PC-9 (cell line): ENCODE measurements at regions not wholly inside any gene's neighbourhood (a gene's known extent, or its start where the extent isn't known, plus 50 kb on each side); places are given as distances from the start of the nearest gene placed in this dataset.

ENCODE experiments used
- BruUV-seq: library from RNA; stranded (reverse); fragments of 400-500 nt; replicated peaks from 2 replicates; lab custom pipeline; 2021; lab: Mats Ljungman, UMichigan
- CTCF ChIA-PET: fragments of 300-600 bp; sonication (Branson Sonifier 250); formaldehyde crosslinking; loops from one replicate; lab custom pipeline; 2022; ENCODE audit warnings: antibody characterized with exemption; lab: Charles Lee
- POLR2A ChIA-PET: fragments of 300-600 bp; sonication (Branson Sonifier 250); formaldehyde crosslinking; loops from one replicate; lab custom pipeline; 2022; ENCODE audit warnings: antibody characterized with exemption; ENCODE audit not compliant: unreplicated experiment; lab: Charles Lee
- DNase-seq, 2 experiments: peaks; one replicate each; pipeline versions ENCODE4 v3.0.0 to v3.0.0-alpha.2; 2015 to 2022; ENCODE audit warnings: mixed read lengths in 1 of 2
- H2AFZ ChIP-seq: fragments of 200-600 bp; sonication (generic); 2 replicates; pipeline ENCODE4 v1.8.1; 2017; ENCODE audit warnings: antibody characterized with exemption
- H3F3A ChIP-seq: fragments of 200-600 bp; sonication (generic); 2 replicates; pipeline ENCODE4 v1.8.1; 2017; ENCODE audit warnings: antibody characterized with exemption, mild to moderate bottlenecking, low read depth; ENCODE audit not compliant: insufficient read depth
- H3K27ac ChIP-seq: fragments of 200-600 bp; sonication (generic); 2 replicates; pipeline ENCODE4 v1.6.1; 2016; ENCODE audit warnings: mixed run types
- H3K27me3 ChIP-seq: fragments of 200-600 bp; sonication (generic); 2 replicates; pipeline ENCODE4 v1.6.1; 2016; ENCODE audit warnings: low read depth, mixed run types; ENCODE audit not compliant: insufficient read depth
- H3K36me3 ChIP-seq: fragments of 200-600 bp; sonication (generic); 2 replicates; pipeline ENCODE4 v1.6.1; 2016; ENCODE audit warnings: low read depth, mixed run types
- H3K4me1 ChIP-seq: fragments of 200-600 bp; sonication (generic); replicated peaks from 2 replicates; pipeline ENCODE4 v1.6.1; 2016; ENCODE audit warnings: mixed run types; ENCODE audit not compliant: insufficient read depth
- H3K4me2 ChIP-seq: fragments of 200-600 bp; sonication (generic); 2 replicates; pipeline ENCODE4 v1.6.1; 2017; ENCODE audit warnings: mixed run types
- H3K4me3 ChIP-seq: fragments of 200-600 bp; sonication (generic); 2 replicates; pipeline ENCODE4 v1.6.1; 2016; ENCODE audit warnings: mixed run types
- H3K79me2 ChIP-seq: fragments of 200-600 bp; sonication (generic); 2 replicates; pipeline ENCODE4 v1.6.1; 2017; ENCODE audit warnings: low read depth, mixed run types
- H3K9me2 ChIP-seq: fragments of 200-600 bp; sonication (generic); 2 replicates; pipeline ENCODE4 v1.8.1; 2017; ENCODE audit warnings: mild to moderate bottlenecking; ENCODE audit not compliant: insufficient read depth
- H3K9me3 ChIP-seq: fragments of 200-600 bp; sonication (generic); 2 replicates; pipeline ENCODE4 v1.8.1; 2016; ENCODE audit warnings: low read depth; ENCODE audit not compliant: insufficient read depth
- H4K20me1 ChIP-seq: fragments of 200-600 bp; sonication (generic); 2 replicates; pipeline ENCODE4 v1.8.1; 2017; ENCODE audit not compliant: insufficient read depth
- EZH2 ChIP-seq: fragments of 200-600 bp; sonication (generic); IDR thresholded peaks from 2 replicates; pipeline ENCODE4 v1.8.0; 2017; ENCODE audit warnings: antibody characterized with exemption, low read depth
- intact Hi-C: fragments of 100-400 bp; cut with micrococcal nuclease; formaldehyde crosslinking; loops from one replicate; pipeline ENCODE4 v1.10.0; 2022; ENCODE audit not compliant: unreplicated experiment
- TF ChIP-seq, protein P1 (sequence below): fragments of 200-600 bp; sonication (generic); conservative IDR thresholded peaks from 2 replicates; pipeline ENCODE4 v1.6.1; 2017; ENCODE audit warnings: mixed run types, antibody characterized with exemption, mild to moderate bottlenecking, moderate library complexity

DNA sequence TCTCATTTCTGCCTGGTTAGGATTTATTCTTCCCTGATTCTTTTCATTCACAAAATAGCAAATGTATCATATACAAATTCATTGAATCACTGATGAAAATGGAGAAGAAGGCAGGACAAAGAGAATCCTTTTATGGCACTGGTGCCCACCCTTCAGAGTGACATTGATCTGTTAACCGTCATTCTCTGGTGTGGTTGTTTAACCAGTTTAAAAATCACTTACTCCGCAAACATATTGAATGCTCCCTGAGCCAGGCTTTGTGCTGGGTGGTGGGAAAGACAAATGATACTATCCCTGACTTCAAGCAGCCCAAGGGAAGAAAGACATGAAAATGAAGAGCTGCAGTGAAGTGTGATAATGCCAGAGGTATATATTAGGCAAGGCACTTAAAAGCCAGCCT, 187.5 kb upstream of the SLC38A2 start:
- Histone ChIP-seq H3K79me2 (peaks cover 4% of the 10 kb centered on the region; the same call in 1 of the 2 replicates), H3K4me1 (peaks cover 62% of the 10 kb centered on the region), H3K9me3 (peaks cover 30% of the 10 kb centered on the region), H3K4me3 (no peak overlapping the region), H3K27me3 (no peaks in the 10 kb centered on the region), H4K20me1 (no peaks in the 10 kb centered on the region), H2AFZ (no peak overlapping the region), H3K27ac (no peak overlapping the region), H3F3A (peaks cover 57% of the 10 kb centered on the region), H3K4me2 (no peak overlapping the region), H3K9me2 (no peaks in the 10 kb centered on the region; the same call in 1 of the 2 replicates), H3K36me3 (peaks cover 3% of the 10 kb centered on the region; the same call in 1 of the 2 replicates)
- TF ChIP-seq EZH2: no peak
- intact Hi-C loops: no loop called here
- no TSS peak for BruUV-seq
- POLR2A ChIA-PET: interaction anchor here (0.6 kb wide), 1 partner anchor 40 kb away, joined by 4 read pairs; no protein-coding TSS in a partner anchor
- no peak for DNase-seq
- CTCF ChIA-PET: no interaction called here

- no peaks in the 10 kb centered on the region for H3K27me3 ChIP-seq
- no peak overlapping the region for H3K4me2 ChIP-seq
- TF ChIP-seq, protein P1, sequence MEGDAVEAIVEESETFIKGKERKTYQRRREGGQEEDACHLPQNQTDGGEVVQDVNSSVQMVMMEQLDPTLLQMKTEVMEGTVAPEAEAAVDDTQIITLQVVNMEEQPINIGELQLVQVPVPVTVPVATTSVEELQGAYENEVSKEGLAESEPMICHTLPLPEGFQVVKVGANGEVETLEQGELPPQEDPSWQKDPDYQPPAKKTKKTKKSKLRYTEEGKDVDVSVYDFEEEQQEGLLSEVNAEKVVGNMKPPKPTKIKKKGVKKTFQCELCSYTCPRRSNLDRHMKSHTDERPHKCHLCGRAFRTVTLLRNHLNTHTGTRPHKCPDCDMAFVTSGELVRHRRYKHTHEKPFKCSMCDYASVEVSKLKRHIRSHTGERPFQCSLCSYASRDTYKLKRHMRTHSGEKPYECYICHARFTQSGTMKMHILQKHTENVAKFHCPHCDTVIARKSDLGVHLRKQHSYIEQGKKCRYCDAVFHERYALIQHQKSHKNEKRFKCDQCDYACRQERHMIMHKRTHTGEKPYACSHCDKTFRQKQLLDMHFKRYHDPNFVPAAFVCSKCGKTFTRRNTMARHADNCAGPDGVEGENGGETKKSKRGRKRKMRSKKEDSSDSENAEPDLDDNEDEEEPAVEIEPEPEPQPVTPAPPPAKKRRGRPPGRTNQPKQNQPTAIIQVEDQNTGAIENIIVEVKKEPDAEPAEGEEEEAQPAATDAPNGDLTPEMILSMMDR: no peak
- TF ChIP-seq EZH2: no peak
- no peaks in the 10 kb centered on the region for H4K20me1 ChIP-seq
- peaks cover 10% of the 10 kb centered on the region for H3K79me2 ChIP-seq
- POLR2A ChIA-PET: no interaction called here
- BruUV-seq: no TSS peak
- intact Hi-C loops: loop anchor here (5.0 to 10.0 kb wide), 3 partner anchors 118 to 715 kb away; no protein-coding TSS in a partner anchor
- no peak for DNase-seq
- peaks cover 3% of the 10 kb centered on the region; the same call in 1 of the 2 replicates for H3K36me3 ChIP-seq
- no peak overlapping the region for H2AFZ ChIP-seq
- H3K4me3 ChIP-seq: no peak overlapping the region
- CTCF ChIA-PET: no interaction called here
- no peaks in the 10 kb centered on the region; the same call in 1 of the 2 replicates for H3K9me2 ChIP-seq
- H3K27ac ChIP-seq: no peak overlapping the region
- H3K9me3 ChIP-seq: peaks cover 25% of the 10 kb centered on the region
- H3K4me1 ChIP-seq: peaks cover 70% of the 10 kb centered on the region
- H3F3A ChIP-seq: peaks cover 59% of the 10 kb centered on the region
Observed at GRCh38 chr12:46559311-46559710, 186.7 kb upstream of the SLC38A2 start.

DNA sequence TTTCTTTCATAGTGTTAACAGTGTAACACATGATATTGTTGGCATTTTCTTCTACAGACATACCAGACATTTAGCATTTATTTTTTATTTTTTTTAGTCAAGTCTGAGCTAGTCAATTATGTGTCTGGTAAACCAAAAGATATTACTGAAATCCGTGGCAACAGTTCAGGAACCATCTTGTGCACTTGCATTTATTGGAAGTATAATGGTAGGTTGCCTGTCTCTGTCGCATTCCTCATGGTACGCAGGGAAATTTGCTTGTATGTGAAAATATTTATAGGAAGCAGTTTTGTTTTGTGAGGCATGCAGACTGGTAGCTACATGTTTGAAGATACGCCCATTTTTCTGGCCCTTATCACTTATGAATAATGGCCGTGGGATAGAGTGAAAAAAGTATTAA, 186.1 kb upstream of the SLC38A2 start:
- peaks cover 72% of the 10 kb centered on the region for H3K4me1 ChIP-seq

More for the DNA sequence above, 186.1 kb upstream of the SLC38A2 start:
- Histone ChIP-seq H2AFZ (no peak overlapping the region), H4K20me1 (no peaks in the 10 kb centered on the region), H3K27ac (peak overlapping the region; percentile 94), H3K36me3 (no peaks in the 10 kb centered on the region; the same call in 1 of the 2 replicates), H3K4me3 (no peak overlapping the region), H3F3A (peaks cover 55% of the 10 kb centered on the region), H3K9me3 (peaks cover 19% of the 10 kb centered on the region), H3K79me2 (peaks cover 10% of the 10 kb centered on the region), H3K27me3 (no peaks in the 10 kb centered on the region), H3K9me2 (no peaks in the 10 kb centered on the region; the same call in 1 of the 2 replicates), H3K4me2 (no peak overlapping the region)
- no TSS peak for BruUV-seq
- ChIA-PET POLR2A (no interaction called here), CTCF (no interaction called here)
- DNase-seq: no peak
- no peak for TF ChIP-seq EZH2
- TF ChIP-seq, protein P1: no peak
- intact Hi-C loops: loop anchor here (5.0 to 10.0 kb wide), 3 partner anchors 119 to 716 kb away; no protein-coding TSS in a partner anchor
